ENCODE measurements at regions not wholly inside any gene's neighbourhood (a gene's known extent, or its start where the extent isn't known, plus 50 kb on each side); places are given as distances from the start of the nearest gene placed in this dataset.

DNA sequence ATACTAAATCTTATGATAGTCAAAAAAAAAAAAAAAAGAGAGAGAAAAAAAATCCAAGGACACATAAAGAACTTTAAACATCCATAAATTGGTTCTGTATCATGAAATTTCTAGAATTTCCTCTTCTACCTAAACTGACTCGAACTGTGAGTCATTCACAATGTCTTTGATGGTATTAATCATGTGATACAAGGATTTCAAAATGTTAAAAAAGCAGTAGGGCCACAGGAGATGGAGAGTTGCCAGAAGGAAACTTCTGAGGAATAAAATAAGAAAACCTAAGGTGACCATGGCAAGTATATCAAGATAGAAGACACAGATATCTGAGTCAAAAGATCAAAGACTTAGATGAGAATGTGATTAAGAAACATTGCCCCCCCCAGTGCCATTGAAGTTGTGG lies 1320.9 kb upstream of the FLRT2 start:
- in situ Hi-C loops (cut with MboI; ENCODE audit: low pct_unique_long_range_greater_than_20kb, low sequenced_read_pairs, unreplicated experiment): no loop called here
- DNase-seq (ENCODE audit: low spot score): no peak
- TF ChIP-seq, protein P1, sequence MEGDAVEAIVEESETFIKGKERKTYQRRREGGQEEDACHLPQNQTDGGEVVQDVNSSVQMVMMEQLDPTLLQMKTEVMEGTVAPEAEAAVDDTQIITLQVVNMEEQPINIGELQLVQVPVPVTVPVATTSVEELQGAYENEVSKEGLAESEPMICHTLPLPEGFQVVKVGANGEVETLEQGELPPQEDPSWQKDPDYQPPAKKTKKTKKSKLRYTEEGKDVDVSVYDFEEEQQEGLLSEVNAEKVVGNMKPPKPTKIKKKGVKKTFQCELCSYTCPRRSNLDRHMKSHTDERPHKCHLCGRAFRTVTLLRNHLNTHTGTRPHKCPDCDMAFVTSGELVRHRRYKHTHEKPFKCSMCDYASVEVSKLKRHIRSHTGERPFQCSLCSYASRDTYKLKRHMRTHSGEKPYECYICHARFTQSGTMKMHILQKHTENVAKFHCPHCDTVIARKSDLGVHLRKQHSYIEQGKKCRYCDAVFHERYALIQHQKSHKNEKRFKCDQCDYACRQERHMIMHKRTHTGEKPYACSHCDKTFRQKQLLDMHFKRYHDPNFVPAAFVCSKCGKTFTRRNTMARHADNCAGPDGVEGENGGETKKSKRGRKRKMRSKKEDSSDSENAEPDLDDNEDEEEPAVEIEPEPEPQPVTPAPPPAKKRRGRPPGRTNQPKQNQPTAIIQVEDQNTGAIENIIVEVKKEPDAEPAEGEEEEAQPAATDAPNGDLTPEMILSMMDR (IDR thresholded peaks at IDR 0.05; ENCODE audit: extremely low read depth, insufficient read depth, missing control alignments): no peak

DNA sequence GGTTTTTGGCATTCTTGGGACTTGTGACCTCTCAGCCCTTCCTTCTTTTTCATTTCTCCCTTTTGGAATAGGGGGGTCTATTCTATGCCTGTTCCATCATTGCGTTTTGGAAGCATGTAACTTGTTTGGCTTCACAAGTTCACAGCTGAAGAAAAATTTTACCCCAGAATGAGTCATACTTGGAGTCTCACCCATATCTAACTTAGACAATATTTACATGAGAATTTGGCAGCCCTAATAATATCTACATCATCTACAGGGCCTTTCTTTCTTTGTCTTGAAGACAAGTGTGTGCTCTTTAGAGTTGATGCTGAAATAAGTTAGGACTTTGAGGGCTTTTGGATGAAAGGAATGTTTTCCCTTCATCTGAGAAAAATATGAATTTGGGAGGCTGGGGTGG lies 1312.9 kb upstream of the FLRT2 start:
- in situ Hi-C loops (cut with MboI; ENCODE audit: low pct_unique_long_range_greater_than_20kb, low sequenced_read_pairs, unreplicated experiment): no loop called here
- TF ChIP-seq, protein P1 (IDR thresholded peaks at IDR 0.05; ENCODE audit: extremely low read depth, insufficient read depth, missing control alignments): no peak
- no peak for DNase-seq (ENCODE audit: low spot score)

DNA sequence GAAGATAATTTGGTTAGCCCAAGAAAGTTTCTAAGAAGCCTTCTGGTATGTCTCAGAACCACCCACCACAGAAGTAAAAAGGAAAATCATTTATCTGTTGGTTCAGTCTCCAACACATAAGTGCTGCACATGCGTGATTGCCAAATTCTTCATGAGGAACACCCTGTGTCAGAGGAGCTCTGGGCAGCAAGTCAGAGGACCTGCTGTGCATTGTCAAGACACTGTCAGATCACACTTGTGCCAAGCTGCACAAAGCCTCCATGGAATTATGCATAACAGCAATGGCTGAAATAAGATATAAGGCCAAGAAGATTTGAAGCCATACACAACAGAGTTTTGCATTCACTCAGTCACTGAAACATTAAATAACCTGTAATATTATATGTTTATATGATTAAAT lies 1304.7 kb upstream of the FLRT2 start:
- TF ChIP-seq, protein P1 (IDR thresholded peaks at IDR 0.05; ENCODE audit: extremely low read depth, insufficient read depth, missing control alignments): no peak
- DNase-seq (ENCODE audit: low spot score): no peak
- in situ Hi-C loops (cut with MboI; ENCODE audit: low pct_unique_long_range_greater_than_20kb, low sequenced_read_pairs, unreplicated experiment): no loop called here

DNA sequence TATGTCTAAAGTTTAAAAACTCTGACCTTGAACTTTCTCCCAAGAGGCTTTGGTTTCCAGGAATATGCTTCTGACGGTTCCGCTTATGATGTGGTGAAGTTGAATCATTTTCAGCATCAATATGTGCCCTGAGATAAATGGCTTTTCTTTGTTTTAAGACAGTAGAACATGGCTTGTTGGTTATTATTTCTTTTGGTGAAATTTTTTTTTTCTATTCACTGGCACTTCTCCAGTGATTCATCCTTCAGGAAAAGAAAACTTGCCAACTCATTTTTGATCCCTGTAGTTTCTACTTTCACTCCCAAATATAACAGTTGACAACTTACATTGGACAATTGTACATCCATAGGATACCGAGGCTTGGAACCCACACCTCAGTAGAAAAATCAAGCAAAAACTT lies 1301.2 kb upstream of the FLRT2 start:
- in situ Hi-C loops (cut with MboI; ENCODE audit: low pct_unique_long_range_greater_than_20kb, low sequenced_read_pairs, unreplicated experiment): no loop called here
- TF ChIP-seq, protein P1 (IDR thresholded peaks at IDR 0.05; ENCODE audit: extremely low read depth, insufficient read depth, missing control alignments): no peak
- no peak for DNase-seq (ENCODE audit: low spot score)

DNA sequence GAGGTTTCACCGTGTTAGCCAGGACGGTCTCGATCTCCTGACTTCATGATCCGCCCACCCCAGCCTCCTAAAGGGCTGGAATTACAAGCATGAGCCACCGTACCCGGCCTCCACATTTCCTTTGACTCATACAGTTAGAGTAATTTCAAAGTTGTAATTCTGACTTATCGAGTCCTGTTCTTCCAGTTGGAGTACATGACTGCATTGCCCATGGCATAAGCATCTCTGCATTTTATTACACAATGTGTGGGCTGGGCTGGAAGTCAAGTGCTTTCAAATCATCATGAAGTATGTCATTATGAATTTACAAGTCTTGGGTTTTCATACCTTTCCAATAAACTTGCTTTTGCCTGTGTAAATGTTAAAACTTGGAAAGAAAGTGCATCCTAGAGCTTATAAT lies 1295.7 kb upstream of the FLRT2 start:
- in situ Hi-C loops (cut with MboI; ENCODE audit: low pct_unique_long_range_greater_than_20kb, low sequenced_read_pairs, unreplicated experiment): no loop called here
- no peak for DNase-seq (ENCODE audit: low spot score)
- TF ChIP-seq, protein P1 (IDR thresholded peaks at IDR 0.05; ENCODE audit: extremely low read depth, insufficient read depth, missing control alignments): no peak

DNA sequence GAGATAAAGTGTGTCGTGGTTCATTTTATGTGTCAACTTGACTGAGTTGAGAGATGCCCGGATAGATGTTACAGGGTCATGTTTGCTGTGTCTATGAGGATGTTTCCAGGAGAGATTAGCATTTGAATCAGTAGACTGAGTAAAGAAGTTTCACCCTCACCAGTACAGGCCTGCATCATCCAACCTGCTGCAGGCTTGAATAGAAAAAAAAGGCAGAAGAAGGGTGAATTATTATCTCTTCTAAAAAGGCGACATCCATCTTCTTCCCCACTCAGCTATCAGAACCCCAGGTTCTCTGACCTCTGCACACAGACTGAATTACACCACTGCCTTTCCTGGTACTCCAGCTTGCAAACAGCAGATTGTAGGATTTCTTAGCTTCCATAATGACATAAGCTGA lies 1293.7 kb upstream of the FLRT2 start:
- DNase-seq (ENCODE audit: low spot score): no peak
- in situ Hi-C loops (cut with MboI; ENCODE audit: low pct_unique_long_range_greater_than_20kb, low sequenced_read_pairs, unreplicated experiment): no loop called here
- TF ChIP-seq, protein P1 (IDR thresholded peaks at IDR 0.05; ENCODE audit: extremely low read depth, insufficient read depth, missing control alignments): no peak

DNA sequence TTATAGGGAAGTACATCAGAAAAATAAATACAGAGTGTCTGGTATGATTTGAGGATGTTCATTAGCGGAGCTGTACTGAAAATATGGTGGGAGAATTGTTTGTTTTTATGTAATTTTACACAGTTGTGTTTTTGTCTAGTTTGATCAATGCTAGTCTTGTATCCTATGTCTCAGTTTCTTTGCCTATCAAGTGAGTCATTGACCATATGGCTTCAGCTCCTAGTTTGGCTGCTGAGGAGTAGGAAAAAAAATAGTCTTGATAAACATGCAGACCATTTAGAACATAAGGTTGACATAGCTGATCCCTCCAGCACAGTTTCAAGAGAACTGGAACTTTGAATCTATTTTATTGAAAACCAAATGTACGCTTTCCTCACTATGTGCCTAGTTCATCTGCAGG lies 1292.1 kb upstream of the FLRT2 start:
- DNase-seq (ENCODE audit: low spot score): no peak
- TF ChIP-seq, protein P1 (IDR thresholded peaks at IDR 0.05; ENCODE audit: extremely low read depth, insufficient read depth, missing control alignments): no peak
- in situ Hi-C loops (cut with MboI; ENCODE audit: low pct_unique_long_range_greater_than_20kb, low sequenced_read_pairs, unreplicated experiment): no loop called here
